A673 (cell line): ENCODE measurements at regions not wholly inside any gene's neighbourhood (a gene's known extent, or its start where the extent isn't known, plus 50 kb on each side); places are given as distances from the start of the nearest gene placed in this dataset.

Source experiments
- EZH2 ChIP-seq: fragments of 200-600 bp; sonication (generic); IDR thresholded peaks from 2 replicates; pipeline ENCODE4 v1.6.1; 2017; ENCODE audit warnings: borderline replicate concordance, low read depth, mild to moderate bottlenecking, mixed read lengths, antibody characterized with exemption, low read length; ENCODE audit not compliant: poor library complexity, severe bottlenecking
- TF ChIP-seq, protein P1 (sequence below): fragments of 300-800, 200-600 bp; sonication (generic); conservative IDR thresholded peaks from 2 replicates; pipeline ENCODE4 v1.5.1; 2017; ENCODE audit warnings: low read depth, mild to moderate bottlenecking, antibody characterized with exemption, low read length, moderate library complexity, mixed read lengths

DNA sequence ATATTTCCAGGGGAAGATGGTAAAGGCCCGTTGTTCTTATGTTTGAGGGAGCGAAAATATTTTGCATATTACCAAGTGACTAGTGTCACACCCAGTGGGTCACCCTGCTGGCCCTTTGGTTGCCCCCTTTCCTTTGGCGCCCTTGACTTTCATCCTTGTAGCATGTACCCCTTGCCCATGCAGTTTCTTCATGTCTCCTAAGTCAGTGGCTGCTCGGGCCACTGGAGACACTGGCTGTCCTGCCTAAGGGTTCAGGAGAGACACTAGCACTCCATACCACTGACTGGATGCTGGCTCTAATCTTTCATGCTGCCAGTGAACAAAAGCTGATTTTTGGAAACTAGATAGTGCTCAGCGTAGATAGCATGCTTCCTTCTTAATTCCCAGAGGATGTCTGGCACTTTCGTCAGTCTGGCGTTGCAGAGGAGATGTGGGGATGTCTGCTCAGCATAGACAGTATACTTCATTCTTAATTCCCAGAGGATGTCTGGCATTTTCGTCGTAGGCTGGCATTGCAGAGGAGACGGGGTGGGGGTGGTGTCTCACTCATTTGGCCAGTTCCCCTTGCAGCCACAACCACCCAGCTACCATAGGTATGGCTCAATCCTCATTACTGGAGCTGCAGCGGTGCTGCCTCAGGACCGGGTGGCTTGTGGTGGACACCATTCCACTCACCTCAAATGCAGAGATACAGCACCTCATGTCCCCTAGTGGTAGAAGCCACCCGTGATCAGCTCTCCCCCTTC, 770.9 kb upstream of the TPTE start:
- TF ChIP-seq, protein P1, sequence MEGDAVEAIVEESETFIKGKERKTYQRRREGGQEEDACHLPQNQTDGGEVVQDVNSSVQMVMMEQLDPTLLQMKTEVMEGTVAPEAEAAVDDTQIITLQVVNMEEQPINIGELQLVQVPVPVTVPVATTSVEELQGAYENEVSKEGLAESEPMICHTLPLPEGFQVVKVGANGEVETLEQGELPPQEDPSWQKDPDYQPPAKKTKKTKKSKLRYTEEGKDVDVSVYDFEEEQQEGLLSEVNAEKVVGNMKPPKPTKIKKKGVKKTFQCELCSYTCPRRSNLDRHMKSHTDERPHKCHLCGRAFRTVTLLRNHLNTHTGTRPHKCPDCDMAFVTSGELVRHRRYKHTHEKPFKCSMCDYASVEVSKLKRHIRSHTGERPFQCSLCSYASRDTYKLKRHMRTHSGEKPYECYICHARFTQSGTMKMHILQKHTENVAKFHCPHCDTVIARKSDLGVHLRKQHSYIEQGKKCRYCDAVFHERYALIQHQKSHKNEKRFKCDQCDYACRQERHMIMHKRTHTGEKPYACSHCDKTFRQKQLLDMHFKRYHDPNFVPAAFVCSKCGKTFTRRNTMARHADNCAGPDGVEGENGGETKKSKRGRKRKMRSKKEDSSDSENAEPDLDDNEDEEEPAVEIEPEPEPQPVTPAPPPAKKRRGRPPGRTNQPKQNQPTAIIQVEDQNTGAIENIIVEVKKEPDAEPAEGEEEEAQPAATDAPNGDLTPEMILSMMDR = no peak
- TF ChIP-seq EZH2 = no peak
